GM19025 (cell line): ENCODE measurements at regions not wholly inside any gene's neighbourhood (a gene's known extent, or its start where the extent isn't known, plus 50 kb on each side); places are given as distances from the start of the nearest gene placed in this dataset.

Experiments
- ATAC-seq: cut with Tn5 transposase; IDR thresholded peaks from one replicate; pipeline ENCODE4 v1.9.1; 2021; ENCODE audit warnings: mild to moderate bottlenecking, low read depth, moderate library complexity; ENCODE audit not compliant: unreplicated experiment

DNA sequence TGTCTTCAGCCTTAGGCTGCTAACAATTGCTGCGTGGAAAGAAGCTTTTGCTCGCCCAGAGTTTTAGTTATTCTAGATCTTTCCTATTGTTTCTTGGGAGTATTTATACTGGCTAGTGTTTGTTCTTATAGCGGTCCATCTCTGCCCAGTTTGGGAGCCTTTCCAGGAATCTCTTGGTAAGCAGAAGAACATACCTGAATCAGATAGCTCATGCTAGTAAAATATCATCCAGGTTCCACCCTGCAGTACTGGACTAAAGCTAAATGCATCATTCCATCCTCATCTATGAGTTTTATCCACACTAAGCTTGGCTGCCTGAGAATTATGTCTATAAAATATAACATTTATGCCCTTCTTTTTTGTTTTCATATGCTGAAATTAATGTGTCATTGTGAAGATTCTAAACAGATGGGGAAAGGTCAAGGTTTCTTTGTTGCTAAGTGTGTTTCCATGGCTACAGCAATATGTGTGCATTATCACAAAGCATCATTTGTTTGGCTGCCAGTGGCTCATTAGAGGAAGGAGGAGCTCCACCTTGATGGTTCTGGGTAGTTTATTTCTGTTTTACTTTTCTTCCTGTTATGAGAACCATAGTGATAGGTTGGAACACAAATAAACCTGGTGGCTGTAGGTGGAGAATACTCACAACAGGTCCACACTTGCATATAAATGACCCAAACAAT, 182.8 kb downstream of the PIK3C3 start:
- ATAC-seq: no peak

- ATAC-seq: no peak
Observed at GRCh38 chr18:42141439-42141838, 186.4 kb downstream of the PIK3C3 start.

DNA sequence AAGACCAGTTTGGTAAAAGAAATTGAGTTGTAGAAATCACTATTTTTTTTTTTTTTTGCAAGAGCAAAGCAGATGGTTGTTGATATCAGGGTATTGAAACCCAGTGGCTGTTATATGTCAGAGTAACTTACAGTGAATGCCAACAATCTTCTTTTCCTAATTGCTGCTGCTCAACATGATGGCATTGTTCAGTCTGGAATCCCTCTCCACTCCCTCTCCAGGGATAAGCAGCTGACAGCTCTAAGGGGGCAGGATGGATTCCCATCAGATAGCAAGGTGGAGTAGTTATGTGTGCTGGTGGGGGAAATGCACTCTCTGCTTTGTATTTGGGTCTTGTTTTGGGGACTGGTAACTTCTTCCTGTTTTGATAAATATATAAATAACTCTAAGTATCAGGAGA, 200.0 kb downstream of the PIK3C3 start:
- no peak for ATAC-seq

GRCh38 chr18:42156281-42156680, 201.2 kb downstream of the PIK3C3 start:
- no peak for ATAC-seq

DNA sequence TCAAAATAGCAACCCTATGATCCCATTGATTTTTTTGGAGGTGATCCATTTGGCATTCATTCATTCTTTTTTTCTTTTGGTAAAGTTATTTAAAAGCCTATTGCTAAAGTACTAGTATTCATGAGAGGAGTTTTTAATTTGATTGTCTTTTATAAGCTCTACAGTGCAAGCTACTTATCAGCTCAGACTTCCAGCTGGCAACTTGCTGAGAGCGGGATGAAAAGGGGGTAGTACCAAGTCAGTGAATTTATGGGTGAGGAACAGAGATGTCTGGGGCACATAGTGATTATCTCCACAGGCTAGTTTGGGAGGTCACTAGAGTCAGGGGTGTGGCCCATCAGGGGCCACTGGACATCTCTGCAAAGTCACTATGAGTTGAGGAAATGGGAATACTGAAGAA, 202.4 kb downstream of the PIK3C3 start:
- no peak for ATAC-seq

- ATAC-seq: no peak
Observed at GRCh38 chr18:42157878-42158277, 202.8 kb downstream of the PIK3C3 start.

DNA sequence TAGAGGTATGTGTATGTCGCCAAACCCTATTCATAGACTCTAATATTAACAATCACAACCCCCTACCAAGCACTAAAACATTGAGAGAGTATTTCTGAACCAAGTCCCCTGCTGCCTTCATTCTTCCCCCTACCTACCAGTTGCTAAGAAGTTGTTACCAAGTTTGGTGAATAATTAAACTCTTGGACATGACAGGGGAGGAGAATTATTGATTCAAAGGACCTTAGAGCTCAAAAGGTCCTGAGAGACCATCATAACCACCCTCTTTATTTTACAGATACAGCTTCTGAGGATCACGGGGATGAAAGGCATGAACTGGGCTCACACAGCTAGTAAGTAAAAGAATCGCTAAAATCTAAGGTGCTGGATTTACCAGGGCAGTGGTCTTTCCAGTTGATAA, 204.1 kb downstream of the PIK3C3 start:
- no peak for ATAC-seq

GRCh38 chr18:42163321-42163720, 208.3 kb downstream of the PIK3C3 start:
- no peak for ATAC-seq

DNA sequence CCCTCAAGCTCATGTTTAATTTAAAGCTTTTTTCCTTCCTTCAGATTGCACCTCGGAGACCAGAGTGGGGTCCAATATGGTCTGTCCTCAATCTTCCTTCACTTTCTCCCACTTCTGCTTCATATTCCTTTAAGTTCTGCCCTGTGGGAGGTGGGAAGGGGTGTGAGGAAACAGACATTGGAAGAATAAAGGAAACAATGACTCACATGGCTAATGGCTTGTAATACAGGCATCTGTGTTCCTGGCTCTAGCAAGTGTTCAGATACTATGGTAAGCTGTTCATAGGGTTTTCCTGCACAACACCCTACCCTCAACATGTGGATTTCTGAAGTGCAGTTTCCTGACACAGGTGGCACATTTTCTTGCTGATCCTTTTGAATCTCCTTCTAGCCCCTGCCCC, 209.5 kb downstream of the PIK3C3 start:
- ATAC-seq: no peak

DNA sequence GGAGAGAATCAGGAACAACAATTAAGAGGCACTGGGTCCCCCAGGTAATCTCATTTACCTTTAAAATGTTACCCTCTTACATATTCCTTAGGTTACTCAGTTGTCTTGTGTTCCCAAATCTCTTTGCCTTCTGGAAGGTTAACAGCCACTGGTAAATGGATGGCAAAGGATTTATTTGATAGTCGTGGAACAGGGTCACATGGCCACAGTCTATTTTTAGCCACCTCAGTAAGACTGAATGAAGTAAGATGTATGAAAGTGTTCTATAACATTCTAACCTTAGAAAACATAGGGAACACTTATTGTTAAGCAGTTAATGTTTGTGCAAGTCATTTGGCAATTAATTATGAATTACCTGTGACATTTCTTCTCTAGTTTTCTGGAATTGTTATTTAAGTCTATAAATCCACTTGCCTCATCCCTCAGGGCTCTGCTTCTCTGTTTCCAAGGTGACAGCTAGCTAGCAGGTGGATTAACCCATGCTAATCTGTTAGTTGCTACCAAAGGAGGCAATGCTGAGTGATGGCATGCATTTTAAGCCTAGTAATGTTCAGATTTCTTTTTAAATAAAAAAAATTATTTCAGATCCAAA, 211.0 kb downstream of the PIK3C3 start:
- ATAC-seq: no peak

DNA sequence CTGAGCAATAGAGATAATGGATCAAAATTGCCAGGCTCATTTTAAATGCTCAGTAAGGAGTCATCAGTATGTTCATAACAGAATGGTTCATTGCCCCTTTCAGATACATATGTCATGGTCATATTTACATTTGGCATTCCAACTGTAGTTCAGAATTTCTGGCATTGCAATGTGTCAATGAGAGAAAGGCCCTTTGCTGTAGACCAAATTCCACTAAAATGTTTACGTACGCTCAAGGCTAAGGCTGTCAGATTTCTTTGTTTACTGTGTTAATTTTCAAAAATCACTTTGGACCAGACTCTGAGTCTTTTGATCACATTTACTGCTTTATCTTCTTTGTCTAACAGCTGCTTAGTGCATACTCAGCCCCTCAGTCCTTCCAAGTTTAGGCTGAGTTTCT, 213.5 kb downstream of the PIK3C3 start:
- ATAC-seq: no peak

GRCh38 chr18:42168907-42169306, 213.9 kb downstream of the PIK3C3 start:
- no peak for ATAC-seq

DNA sequence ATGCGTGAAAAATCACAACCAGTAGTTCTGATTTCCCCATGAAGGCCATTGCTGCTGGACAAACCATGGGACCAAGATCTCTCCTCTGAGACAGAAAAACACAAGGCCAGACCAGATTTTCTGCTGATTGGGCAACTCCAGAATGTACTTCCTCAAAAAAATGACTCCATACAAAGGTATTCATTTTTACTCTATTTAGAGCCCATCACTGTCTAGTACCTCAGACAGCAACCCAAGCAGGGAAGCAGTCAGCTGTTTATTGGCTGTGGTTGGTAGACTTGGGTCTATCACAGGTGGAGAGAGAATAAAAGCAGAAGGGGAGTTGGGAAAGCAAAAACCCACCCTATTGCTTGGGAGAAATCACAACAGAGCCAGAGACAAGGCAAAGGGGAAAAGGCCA, 219.9 kb downstream of the PIK3C3 start:
- no peak for ATAC-seq

DNA sequence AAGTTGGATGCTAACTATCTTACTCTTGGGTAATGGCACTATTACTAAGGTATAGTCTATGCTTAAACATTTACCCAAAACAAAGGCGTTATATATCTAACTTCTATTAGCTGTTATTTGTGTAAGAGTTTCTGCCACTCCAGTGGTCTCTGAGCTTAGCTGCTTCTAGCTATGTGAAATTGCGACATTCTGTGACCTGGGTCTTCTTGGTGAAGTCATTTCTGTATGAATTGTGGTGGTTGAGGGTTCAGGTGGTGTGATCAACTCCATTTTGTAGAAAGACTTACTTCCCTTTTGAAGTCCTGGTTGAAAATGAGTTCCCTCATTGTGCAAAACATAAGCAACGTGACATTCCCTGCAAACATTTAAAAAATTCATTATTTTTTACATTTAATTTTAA, 221.6 kb downstream of the PIK3C3 start:
- no peak for ATAC-seq

DNA sequence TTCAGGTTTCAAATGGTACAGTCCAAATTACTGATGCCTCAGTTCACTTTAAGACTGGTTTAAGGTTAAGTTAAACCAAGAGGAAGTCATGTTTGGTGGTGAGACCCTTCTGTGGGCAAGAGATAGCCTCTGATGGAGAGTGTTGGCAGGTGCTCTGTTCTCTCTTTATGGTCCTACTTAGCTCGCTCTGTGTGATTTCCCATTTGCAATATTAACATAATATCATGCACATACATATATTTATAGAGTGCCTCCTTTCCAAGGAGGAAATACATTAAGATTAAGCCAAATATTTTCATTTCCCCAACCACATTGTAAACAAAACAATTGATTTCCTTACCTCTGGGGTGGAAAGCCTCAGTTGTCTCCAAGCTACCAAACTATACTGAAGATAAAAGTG, 222.4 kb downstream of the PIK3C3 start:
- ATAC-seq: no peak

DNA sequence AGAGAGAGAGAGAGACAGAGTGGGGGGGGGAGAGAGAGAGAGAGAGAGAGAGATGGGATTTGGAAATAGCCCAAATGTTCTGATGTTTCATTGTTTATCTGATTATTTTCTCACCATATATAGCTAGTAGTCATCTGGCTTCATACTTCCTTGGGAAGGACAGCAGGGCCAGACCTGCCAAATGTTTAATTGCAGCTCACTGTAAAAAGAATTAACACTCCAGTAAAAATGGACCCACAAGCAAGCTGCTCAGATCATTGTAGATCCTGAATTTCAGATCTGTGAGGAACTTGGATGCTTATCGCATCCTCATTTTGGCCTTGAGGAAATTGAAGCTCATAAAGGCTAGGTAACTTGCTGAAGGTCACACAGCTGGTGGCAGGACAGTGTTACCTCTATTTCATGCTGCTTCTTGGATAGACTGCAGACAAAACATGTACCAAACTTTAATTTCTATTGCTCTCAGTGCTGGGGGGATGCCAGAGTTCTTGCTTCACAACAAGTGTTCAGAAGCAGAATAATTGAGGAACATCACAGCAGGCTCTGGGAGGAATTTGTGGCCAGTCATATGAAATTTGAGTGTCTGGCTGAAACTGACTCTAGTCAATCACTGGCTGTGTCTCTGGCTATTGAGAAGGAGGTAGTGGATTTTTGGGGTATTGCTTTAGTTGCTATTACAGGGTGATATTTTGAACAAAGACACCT, 223.5 kb downstream of the PIK3C3 start:
- ATAC-seq: no peak

DNA sequence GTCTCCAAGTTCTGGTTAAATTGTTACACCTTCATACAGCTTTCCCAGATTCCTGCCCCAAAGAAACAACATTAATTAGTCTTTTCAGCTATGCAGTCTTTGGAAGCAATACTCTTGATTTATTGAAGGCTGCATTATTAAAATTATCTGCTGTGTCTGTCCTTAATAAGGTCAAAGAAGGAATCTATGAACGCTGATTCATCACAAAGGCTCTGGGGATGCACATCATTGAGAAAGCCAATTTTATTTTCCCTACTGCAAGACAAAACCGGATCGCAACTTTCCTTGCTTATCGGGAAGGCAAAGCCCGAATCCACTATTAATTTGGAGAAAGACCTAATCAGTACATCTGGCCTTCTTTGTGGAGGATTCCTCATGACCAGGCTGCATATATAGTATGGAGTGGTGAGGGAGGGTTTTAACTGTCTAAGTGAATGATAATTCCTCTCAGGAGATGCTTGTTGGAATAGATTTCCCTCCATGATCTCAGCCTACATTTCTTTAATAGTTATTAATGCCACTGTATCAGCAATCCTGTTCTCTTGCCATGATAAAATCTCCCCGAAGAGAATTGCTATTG, 224.6 kb downstream of the PIK3C3 start:
- ATAC-seq: no peak

DNA sequence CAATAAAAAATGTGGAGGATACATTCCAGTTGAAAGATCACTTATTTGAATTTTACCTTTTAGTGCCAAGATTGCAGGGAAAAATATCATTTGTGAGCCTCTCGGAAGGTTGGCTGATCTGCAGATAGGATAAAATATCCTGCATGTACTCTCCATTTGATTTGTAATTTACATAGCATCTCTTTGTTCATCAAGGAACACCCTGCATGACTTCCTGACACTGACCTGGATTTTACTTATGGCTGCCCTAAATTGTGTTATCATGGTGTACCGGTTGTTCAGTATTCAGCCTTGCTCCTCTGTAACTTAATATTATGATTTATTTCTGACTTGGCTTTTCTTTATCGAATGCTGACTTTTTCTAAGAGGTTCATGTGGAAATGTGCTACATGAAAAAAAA, 226.4 kb downstream of the PIK3C3 start:
- no peak for ATAC-seq

DNA sequence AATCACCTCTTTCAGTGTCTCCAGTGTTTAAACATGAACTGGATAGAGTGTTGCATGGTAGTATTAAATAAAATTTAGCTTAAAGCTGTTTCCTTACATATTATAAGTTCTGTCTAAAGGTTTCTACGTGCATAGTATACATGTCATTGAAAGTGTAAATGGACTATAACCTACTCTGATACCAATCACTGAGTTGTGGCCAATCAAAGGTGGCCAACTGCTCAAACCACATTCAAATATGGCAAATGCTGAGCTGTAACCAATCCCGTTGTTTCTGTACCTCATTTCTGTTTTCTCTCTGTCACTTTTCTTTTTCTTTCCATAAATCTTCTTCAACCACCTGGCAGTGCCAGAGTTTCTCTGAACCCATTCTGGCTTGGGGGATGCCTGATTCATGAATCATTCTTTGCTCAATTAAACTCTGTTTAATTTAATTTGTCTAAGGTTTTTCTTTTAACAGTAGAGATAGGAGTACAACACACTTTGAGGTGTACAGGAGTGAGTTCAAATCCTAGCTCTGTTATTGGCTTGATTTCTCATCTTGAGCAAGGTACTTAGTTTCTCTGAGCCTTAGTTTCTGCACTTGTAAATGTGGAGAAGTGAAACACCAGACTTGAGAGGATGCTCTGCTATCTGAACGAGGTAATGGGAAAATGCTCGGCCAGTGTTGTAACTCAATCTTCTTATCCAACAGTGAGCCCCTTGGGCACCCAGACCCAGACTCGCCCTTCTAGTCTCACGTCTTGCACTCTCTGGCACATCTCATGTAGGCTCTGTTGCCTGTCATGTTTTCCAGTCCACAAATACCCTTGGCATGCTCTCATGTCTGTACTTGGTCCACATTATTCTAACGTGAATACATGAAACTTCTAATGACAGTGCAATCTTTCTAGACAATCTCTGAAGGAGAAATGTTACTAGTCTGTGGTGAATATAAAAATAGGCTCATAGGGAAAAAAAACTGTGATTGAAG, 228.0 kb downstream of the PIK3C3 start:
- no peak for ATAC-seq

GRCh38 chr18:42183746-42184145, 228.7 kb downstream of the PIK3C3 start:
- no peak for ATAC-seq
